ENCODE measurements at regions not wholly inside any gene's neighbourhood (a gene's known extent, or its start where the extent isn't known, plus 50 kb on each side); places are given as distances from the start of the nearest gene placed in this dataset.
A peak's percentile ranks its signal among the peaks of the same experiment; 100 is the strongest.

DNA sequence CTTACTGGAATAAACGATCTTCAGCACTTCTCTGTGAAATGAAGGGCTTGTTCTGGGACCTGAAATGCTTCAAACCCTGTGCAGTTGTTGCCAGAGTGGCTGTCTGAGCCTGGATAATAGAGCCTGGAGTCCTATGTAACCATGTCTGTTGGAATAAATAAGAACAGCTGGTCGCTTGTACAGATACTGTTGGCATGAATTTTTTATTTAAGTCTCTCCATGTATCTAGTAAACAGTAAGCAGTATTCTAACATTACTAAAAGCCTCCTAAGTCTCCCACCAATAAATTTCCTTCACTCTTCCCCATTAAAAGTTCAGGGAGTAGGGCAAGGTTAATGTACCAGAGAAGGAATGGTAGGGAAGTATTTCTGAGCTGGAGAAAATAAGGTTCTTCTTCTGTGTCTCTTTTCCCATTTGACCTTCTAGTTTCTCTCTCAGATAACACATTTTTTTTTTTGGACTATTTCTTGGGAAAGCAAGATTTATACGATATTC is 227.5 kb downstream of the PRL start:
- TF ChIP-seq, protein P1, sequence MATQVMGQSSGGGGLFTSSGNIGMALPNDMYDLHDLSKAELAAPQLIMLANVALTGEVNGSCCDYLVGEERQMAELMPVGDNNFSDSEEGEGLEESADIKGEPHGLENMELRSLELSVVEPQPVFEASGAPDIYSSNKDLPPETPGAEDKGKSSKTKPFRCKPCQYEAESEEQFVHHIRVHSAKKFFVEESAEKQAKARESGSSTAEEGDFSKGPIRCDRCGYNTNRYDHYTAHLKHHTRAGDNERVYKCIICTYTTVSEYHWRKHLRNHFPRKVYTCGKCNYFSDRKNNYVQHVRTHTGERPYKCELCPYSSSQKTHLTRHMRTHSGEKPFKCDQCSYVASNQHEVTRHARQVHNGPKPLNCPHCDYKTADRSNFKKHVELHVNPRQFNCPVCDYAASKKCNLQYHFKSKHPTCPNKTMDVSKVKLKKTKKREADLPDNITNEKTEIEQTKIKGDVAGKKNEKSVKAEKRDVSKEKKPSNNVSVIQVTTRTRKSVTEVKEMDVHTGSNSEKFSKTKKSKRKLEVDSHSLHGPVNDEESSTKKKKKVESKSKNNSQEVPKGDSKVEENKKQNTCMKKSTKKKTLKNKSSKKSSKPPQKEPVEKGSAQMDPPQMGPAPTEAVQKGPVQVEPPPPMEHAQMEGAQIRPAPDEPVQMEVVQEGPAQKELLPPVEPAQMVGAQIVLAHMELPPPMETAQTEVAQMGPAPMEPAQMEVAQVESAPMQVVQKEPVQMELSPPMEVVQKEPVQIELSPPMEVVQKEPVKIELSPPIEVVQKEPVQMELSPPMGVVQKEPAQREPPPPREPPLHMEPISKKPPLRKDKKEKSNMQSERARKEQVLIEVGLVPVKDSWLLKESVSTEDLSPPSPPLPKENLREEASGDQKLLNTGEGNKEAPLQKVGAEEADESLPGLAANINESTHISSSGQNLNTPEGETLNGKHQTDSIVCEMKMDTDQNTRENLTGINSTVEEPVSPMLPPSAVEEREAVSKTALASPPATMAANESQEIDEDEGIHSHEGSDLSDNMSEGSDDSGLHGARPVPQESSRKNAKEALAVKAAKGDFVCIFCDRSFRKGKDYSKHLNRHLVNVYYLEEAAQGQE (IDR thresholded peaks at IDR 0.05; ENCODE audit: insufficient read depth in 1 of 2, low read depth in 2 of 2, low read length in 1 of 2): no peak
- TF ChIP-seq SIN3A (IDR thresholded peaks at IDR 0.05; ENCODE audit: borderline replicate concordance, insufficient read depth, low read depth, low read length) (no peak), TCF7L2 (IDR thresholded peaks at IDR 0.05; ENCODE audit: low read depth, low read length) (no peak), POLR2AphosphoS5 (IDR thresholded peaks at IDR 0.05; ENCODE audit: low read depth, low read length) (no peak)
- TF ChIP-seq, protein P2, sequence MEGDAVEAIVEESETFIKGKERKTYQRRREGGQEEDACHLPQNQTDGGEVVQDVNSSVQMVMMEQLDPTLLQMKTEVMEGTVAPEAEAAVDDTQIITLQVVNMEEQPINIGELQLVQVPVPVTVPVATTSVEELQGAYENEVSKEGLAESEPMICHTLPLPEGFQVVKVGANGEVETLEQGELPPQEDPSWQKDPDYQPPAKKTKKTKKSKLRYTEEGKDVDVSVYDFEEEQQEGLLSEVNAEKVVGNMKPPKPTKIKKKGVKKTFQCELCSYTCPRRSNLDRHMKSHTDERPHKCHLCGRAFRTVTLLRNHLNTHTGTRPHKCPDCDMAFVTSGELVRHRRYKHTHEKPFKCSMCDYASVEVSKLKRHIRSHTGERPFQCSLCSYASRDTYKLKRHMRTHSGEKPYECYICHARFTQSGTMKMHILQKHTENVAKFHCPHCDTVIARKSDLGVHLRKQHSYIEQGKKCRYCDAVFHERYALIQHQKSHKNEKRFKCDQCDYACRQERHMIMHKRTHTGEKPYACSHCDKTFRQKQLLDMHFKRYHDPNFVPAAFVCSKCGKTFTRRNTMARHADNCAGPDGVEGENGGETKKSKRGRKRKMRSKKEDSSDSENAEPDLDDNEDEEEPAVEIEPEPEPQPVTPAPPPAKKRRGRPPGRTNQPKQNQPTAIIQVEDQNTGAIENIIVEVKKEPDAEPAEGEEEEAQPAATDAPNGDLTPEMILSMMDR (IDR thresholded peaks at IDR 0.05): no peak
- ATAC-seq (no peak), DNase-seq (ENCODE audit: low read depth, low spot score) (no peak)
- in situ Hi-C loops (cut with HindIII; ENCODE audit: low pct_unique_long_range_greater_than_20kb, low sequenced_read_pairs): no loop called here
- no peaks in the 10 kb centered on the region for H3K9me3 ChIP-seq (ENCODE audit: control insufficient read depth, insufficient read depth, low read depth, low read length)
- POLR2A ChIA-PET: interaction anchor here (0.5 kb wide), 1 partner anchor 72 kb away, joined by 5 read pairs; no protein-coding TSS in a partner anchor
- no peak overlapping the region for H3K4me3 ChIP-seq (ENCODE audit: low read depth in 2 of 2, low read length in 2 of 2)
- CTCF ChIA-PET: no interaction called here
- no peaks in the 10 kb centered on the region for H3K27me3 ChIP-seq (ENCODE audit: control insufficient read depth, insufficient read depth, low read length)
- BruUV-seq (replicated peaks): no TSS peak
- H3K4me1 ChIP-seq (ENCODE audit: control insufficient read depth, insufficient read depth, low read length): peaks cover 11% of the 10 kb centered on the region
- no peaks in the 10 kb centered on the region for H3K36me3 ChIP-seq (ENCODE audit: control insufficient read depth, insufficient read depth, low read length)
- no peak overlapping the region for H3K27ac ChIP-seq (ENCODE audit: low read length)
- intact Hi-C loops (cut with micrococcal nuclease; ENCODE audit: unreplicated experiment): no loop called here

DNA sequence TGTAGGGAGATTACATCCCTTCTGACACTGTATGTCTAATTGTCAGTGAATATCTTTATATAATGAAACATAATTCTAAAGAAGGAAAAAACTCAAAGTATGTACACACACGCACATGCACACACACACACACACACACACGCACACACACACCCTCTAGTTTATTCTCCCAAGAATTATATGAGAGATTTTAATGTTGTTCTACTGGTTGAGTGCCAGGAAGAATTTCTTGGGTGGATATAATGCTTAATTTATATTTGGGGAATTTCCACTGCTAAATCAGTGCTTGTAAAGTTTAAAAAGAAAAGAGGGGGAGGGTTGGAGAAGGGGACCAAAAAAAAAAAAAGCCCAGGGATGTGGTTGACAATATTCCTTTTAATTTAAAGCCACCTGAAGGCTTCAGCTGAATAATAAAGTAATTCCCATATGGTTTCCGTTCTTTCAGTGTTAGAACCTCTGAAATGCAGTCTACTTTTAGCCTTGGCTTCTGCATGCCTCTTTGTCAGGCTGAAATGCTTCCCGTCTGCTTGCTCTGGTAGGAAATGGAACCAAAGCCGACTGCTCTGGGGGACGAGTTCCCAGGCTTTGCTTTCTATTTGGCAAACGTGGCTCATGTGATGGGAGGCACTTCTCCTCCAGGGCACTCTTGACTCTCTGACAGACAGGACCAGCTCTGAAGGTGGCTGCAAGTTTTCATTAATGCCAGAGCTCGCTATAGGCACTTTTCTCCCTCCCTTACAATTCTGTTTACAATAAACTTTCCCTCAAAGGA is 225.4 kb downstream of the PRL start:
- no peaks in the 10 kb centered on the region for H3K9me3 ChIP-seq (ENCODE audit: control insufficient read depth, insufficient read depth, low read depth, low read length)
- ChIA-PET POLR2A (no interaction called here), CTCF (interaction anchor here (0.7 kb wide), 1 partner anchor 72 kb away, joined by 4 read pairs; no protein-coding TSS in a partner anchor)
- intact Hi-C loops (cut with micrococcal nuclease; ENCODE audit: unreplicated experiment): no loop called here
- peak overlapping the region in 1 of 2 experiments; percentile 18; a peak in 1 of 4 replicates for H3K4me3 ChIP-seq (ENCODE audit: low read depth in 2 of 2, low read length in 2 of 2)
- DNase-seq (ENCODE audit: low read depth, low spot score) (no peak), ATAC-seq (peak; percentile 70; the same call in 1 of the 2 replicates)
- H3K27me3 ChIP-seq (ENCODE audit: control insufficient read depth, insufficient read depth, low read length): no peaks in the 10 kb centered on the region
- H3K4me1 ChIP-seq (ENCODE audit: control insufficient read depth, insufficient read depth, low read length): peaks cover 11% of the 10 kb centered on the region
- BruUV-seq (replicated peaks): no TSS peak
- H3K27ac ChIP-seq (ENCODE audit: low read length): peak overlapping the region; percentile 75; the same call in 1 of the 2 replicates
- no peak for TF ChIP-seq POLR2AphosphoS5 (IDR thresholded peaks at IDR 0.05; ENCODE audit: low read depth, low read length)
- TF ChIP-seq SIN3A (IDR thresholded peaks at IDR 0.05; ENCODE audit: borderline replicate concordance, insufficient read depth, low read depth, low read length): no peak
- TF ChIP-seq, protein P1 (IDR thresholded peaks at IDR 0.05; ENCODE audit: insufficient read depth in 1 of 2, low read depth in 2 of 2, low read length in 1 of 2): no peak
- no peaks in the 10 kb centered on the region for H3K36me3 ChIP-seq (ENCODE audit: control insufficient read depth, insufficient read depth, low read length)
- in situ Hi-C loops (cut with HindIII; ENCODE audit: low pct_unique_long_range_greater_than_20kb, low sequenced_read_pairs): no loop called here
